Thyroid gland (tissue), 4 donors: ENCODE measurements at regions not wholly inside any gene's neighbourhood (a gene's known extent, or its start where the extent isn't known, plus 50 kb on each side); places are given as distances from the start of the nearest gene placed in this dataset.

Source experiments
- DNase-seq, 2 donors: peaks; one replicate each; pipeline ENCODE4 v3.0.0-alpha.2; 2019
- H3K27ac ChIP-seq, 3 donors: fragments of 200-600 bp; sonication (generic); 1 replicate in 2 of 3; 2 replicates in 1 of 3; pipeline ENCODE4 v1.5.1; 2016 to 2019; ENCODE audit warnings: mild to moderate bottlenecking in 1 of 3, moderate library complexity in 1 of 3
- H3K27me3 ChIP-seq: fragments of 200-600 bp; sonication (generic); one replicate; pipeline ENCODE4 v1.5.1; 2019
- H3K36me3 ChIP-seq, 2 donors: fragments of 200-600 bp; sonication (generic); one replicate each; pipeline ENCODE4 v1.5.1; 2016 to 2019
- H3K4me1 ChIP-seq, 2 donors: fragments of 200-600 bp; sonication (generic); one replicate each; pipeline ENCODE4 v1.5.1; 2017 to 2019
- H3K4me3 ChIP-seq, 3 donors: fragments of 200-600 bp; sonication (generic); replicated peaks in 1 of 3; 1 replicate in 2 of 3; 2 replicates in 1 of 3; pipeline ENCODE4 v1.5.1; 2016; ENCODE audit warnings: mild to moderate bottlenecking in 1 of 3
- H3K9me3 ChIP-seq: fragments of 200-600 bp; sonication (generic); one replicate; pipeline ENCODE4 v1.5.1; 2017
- POLR2A ChIP-seq, 2 donors: fragments of 450-650 bp; IDR thresholded peaks; one replicate each; pipeline ENCODE4 v1.6.1; 2017; ENCODE audit warnings: antibody characterized with exemption in 2 of 2, mild to moderate bottlenecking in 2 of 2, moderate library complexity in 1 of 2
- WGBS, 2 donors: methylation state at CpG; one replicate each; pipeline ENCODE4 v1.1.5; 2017; 5-methylcytosine and 5-hydroxymethylcytosine counted together
- intact Hi-C: fragments of 100-400 bp; cut with DNase I; formaldehyde crosslinking; loops from one replicate; pipeline ENCODE4 v1.15.1; 2023
- TF ChIP-seq, protein P1 (sequence below), 6 experiments: fragments of 200-600 bp in 3 of 6; fragments of 450-650 bp in 3 of 6; sonication (generic) in 3 of 6; IDR thresholded peaks; one replicate each; pipeline ENCODE4 v1.5.1; 2016 to 2019; ENCODE audit warnings: antibody characterized with exemption in 6 of 6, mild to moderate bottlenecking in 2 of 6, inconsistent platforms in 1 of 6, moderate library complexity in 1 of 6

DNA sequence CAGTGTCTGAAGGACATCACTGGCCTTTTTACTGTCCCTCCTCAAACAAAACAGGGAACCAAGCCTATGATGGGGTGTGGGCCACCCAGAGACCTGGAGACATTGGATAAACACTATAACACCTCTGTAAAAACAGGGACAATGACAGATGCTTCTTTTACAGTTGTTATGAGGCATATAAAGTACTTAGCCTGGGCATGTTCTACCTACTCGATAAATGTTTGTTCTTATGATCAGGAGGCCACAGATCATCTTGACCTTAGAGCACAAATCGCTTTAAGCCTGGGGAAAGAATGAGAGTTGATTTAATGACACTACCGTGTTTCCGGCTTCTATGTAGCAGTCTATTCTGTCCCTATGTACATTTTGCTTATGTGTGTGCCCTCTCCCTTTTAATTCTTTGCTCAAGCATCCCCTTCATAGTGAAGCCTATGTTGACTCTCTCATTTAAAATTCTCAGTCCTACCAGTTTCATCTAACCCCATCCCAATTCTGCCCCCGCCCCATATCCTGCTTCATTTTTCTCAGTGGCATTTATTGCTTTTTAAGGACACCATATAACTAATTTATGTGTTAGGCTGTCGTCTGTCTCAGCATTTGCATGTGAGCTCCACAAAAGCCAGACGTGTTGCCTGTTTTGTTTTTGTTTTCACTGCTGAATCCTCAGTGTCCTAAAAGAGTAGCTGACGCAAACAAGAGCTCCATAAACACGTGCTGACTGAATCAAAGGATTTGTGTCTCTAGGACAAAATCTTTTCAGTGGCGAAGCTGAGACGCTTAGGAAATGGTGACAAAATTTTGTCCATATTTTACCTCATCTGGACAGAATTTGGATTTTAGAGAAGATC is 182.3 kb upstream of the ST6GAL2 start:
- WGBS, 2 donors, result 85 to 90% methylated on average over 11 of the region's 11 CpGs

DNA sequence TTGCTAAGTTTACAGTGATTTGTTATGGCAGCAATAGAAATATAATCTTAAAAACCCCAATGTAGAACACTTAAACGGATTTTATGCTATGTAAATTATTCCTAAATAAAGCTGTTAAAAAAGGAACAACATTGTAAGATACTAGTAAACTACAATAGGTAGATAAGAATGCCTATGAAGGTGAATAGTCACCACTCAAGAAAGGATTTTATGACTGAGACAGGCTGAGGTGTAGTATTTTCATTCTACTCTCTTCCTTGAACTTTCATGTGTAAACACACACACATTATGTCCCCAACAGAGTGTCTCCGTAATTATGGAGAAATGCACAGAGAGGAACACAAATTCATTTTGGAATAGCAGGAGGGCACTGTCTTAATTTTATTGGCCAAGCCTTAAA is 183.9 kb upstream of the ST6GAL2 start:
- H3K4me1 ChIP-seq, result peaks cover 7 to 9% of the 10 kb centered on the region in 2 donors
- intact Hi-C loops, result no loop called here
- no peak overlapping the region for H3K27ac ChIP-seq
- H3K36me3 ChIP-seq, result no peaks in the 10 kb centered on the region
- no peaks in the 10 kb centered on the region for H3K9me3 ChIP-seq
- WGBS, 2 donors, result 89 to 92% methylated on average over 2 of the region's 2 CpGs
- no peak for TF ChIP-seq POLR2A (IDR thresholded peaks at IDR 0.05)
- TF ChIP-seq, protein P1, sequence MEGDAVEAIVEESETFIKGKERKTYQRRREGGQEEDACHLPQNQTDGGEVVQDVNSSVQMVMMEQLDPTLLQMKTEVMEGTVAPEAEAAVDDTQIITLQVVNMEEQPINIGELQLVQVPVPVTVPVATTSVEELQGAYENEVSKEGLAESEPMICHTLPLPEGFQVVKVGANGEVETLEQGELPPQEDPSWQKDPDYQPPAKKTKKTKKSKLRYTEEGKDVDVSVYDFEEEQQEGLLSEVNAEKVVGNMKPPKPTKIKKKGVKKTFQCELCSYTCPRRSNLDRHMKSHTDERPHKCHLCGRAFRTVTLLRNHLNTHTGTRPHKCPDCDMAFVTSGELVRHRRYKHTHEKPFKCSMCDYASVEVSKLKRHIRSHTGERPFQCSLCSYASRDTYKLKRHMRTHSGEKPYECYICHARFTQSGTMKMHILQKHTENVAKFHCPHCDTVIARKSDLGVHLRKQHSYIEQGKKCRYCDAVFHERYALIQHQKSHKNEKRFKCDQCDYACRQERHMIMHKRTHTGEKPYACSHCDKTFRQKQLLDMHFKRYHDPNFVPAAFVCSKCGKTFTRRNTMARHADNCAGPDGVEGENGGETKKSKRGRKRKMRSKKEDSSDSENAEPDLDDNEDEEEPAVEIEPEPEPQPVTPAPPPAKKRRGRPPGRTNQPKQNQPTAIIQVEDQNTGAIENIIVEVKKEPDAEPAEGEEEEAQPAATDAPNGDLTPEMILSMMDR (IDR thresholded peaks at IDR 0.05), result no peak
- no peak for DNase-seq
- H3K4me3 ChIP-seq, result no peak overlapping the region
- no peaks in the 10 kb centered on the region for H3K27me3 ChIP-seq

More for the DNA sequence above, 182.3 kb upstream of the ST6GAL2 start:
- TF ChIP-seq, protein P1 (IDR thresholded peaks at IDR 0.05), result no peak
- no peak for TF ChIP-seq POLR2A (IDR thresholded peaks at IDR 0.05)
- Histone ChIP-seq H3K4me3 (no peak overlapping the region), H3K27me3 (no peaks in the 10 kb centered on the region), H3K27ac (no peak overlapping the region), H3K36me3 (no peaks in the 10 kb centered on the region), H3K9me3 (no peaks in the 10 kb centered on the region), H3K4me1 (peaks cover 9 to 13% of the 10 kb centered on the region in 2 donors)
- intact Hi-C loops, result no loop called here
- no peak for DNase-seq

DNA sequence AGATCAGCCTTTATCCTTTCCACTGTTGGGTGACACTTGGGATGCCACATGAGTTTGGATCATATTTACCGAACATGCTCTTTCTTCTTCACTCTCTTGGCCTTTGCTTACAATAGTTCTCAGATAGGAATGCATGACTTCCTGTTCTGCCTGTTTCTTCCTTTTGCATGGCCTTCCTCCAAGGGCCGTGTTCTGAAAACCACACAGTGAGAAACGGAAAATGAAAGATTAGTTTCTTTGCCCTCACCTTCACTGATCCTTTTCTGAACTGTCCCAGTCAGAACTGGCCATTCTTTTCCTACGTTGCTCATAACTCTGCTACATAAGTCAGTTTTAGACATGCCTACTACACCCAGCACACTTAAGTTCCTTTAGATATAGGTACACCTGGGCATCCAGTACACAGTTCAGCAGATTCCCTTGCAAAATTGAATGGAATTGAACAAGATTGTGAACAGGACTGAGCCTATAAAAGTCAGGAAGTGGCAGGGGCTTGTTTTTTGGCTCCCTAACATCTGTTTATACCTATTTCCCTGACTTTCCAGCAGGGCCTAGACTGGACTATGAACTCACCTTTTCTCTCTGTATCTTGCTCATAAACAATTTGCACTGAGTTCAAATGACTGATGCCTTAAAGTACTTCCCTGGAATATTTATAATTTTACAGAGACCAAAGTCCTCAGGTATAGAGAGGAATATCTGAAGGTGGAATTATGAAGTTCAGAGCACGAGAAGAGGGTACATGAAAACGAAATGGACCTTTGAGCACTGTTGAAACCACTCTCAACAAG is 186.4 kb upstream of the ST6GAL2 start:
- Histone ChIP-seq H3K36me3 (no peaks in the 10 kb centered on the region), H3K27ac (no peak overlapping the region), H3K4me1 (no peaks in the 10 kb centered on the region), H3K27me3 (no peaks in the 10 kb centered on the region), H3K9me3 (no peaks in the 10 kb centered on the region), H3K4me3 (no peak overlapping the region)
- TF ChIP-seq POLR2A (IDR thresholded peaks at IDR 0.05), result no peak
- TF ChIP-seq, protein P1 (IDR thresholded peaks at IDR 0.05), result no peak
- intact Hi-C loops, result no loop called here
- WGBS, 2 donors, result 74 to 78% methylated on average over 6 of the region's 6 CpGs
- DNase-seq, result no peak

DNA sequence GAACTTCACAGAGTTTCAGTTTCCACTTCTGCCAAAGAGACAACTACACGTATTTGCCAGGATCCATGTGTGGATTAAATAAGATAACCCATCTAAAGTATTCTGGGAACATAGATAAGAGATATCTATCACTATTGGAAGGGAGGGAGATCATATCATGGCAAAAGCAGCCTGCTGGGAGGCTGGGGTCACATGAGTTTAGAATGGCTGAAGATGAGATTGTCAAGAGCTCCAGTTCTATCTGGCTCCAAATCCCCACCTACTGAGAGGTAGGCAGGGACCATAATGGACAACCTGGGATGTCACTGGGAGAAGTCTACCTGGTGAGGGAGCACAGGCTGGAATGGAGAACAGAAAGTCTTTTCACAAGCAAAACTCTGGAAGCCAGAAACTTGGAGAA is 192.6 kb upstream of the ST6GAL2 start:
- no peaks in the 10 kb centered on the region for H3K27me3 ChIP-seq
- no peaks in the 10 kb centered on the region for H3K4me1 ChIP-seq
- no peaks in the 10 kb centered on the region for H3K36me3 ChIP-seq
- no peak for TF ChIP-seq POLR2A (IDR thresholded peaks at IDR 0.05)
- TF ChIP-seq, protein P1 (IDR thresholded peaks at IDR 0.05), result no peak
- WGBS, 2 donors, result 88 to 92% methylated on average over 1 of the region's 1 CpG
- no peak overlapping the region for H3K4me3 ChIP-seq
- intact Hi-C loops, result no loop called here
- no peak overlapping the region for H3K27ac ChIP-seq
- no peaks in the 10 kb centered on the region for H3K9me3 ChIP-seq
- DNase-seq, result no peak

DNA sequence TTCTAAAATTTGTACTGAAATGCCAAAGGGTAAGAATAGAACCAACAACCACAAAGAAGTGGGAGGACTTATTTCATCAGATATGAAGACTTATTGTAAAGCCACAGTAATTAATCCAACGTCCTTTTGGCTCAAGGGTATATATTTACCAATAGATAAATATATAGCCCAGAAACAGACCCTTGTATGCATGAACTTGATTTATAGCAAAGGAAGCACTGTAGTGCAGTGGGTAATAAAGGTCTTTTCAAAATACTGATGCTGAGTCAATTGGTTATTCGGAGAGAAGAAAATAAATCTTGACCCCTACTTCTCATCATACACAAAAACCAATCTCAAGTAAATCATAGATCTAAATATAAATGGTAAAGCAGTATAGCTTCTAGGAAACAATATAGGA is 200.5 kb upstream of the ST6GAL2 start:
- 89 to 90% methylated on average over 2 of the region's 2 CpGs for WGBS, 2 donors
- H3K36me3 ChIP-seq, result no peaks in the 10 kb centered on the region
- TF ChIP-seq, protein P1 (IDR thresholded peaks at IDR 0.05), result no peak
- TF ChIP-seq POLR2A (IDR thresholded peaks at IDR 0.05), result no peak
- no peak for DNase-seq
- H3K4me1 ChIP-seq, result no peaks in the 10 kb centered on the region
- H3K4me3 ChIP-seq, result no peak overlapping the region
- H3K27me3 ChIP-seq, result no peaks in the 10 kb centered on the region
- intact Hi-C loops, result no loop called here
- no peaks in the 10 kb centered on the region for H3K9me3 ChIP-seq
- H3K27ac ChIP-seq, result no peak overlapping the region
